ENCODE measurements at regions not wholly inside any gene's neighbourhood (a gene's known extent, or its start where the extent isn't known, plus 50 kb on each side); places are given as distances from the start of the nearest gene placed in this dataset.
"Not testable (repeated sequence)": the region's sequence is repeated elsewhere in the genome, so short reads cannot be mapped to it uniquely, and the experiment has no call there.

- DNase-seq (ENCODE audit: low read depth): no peak
These were observed 104.4 kb downstream of the SEC23IP start for GRCh38 chr10:119996944-119997343.

GRCh38 chr10:119997429-119997828 is 104.9 kb downstream of the SEC23IP start:
- DNase-seq (ENCODE audit: low read depth): no peak

- no peak for DNase-seq (ENCODE audit: low read depth)
These were observed 110.3 kb downstream of the SEC23IP start for GRCh38 chr10:120002785-120003184.

GRCh38 chr10:120005207-120006201 is 113.0 kb downstream of the SEC23IP start:
- DNase-seq (ENCODE audit: low read depth): no peak

- DNase-seq (ENCODE audit: low read depth): no peak
These were observed 114.7 kb downstream of the SEC23IP start for GRCh38 chr10:120007261-120007660.

- DNase-seq (ENCODE audit: low read depth): no peak
These were observed 119.0 kb downstream of the SEC23IP start for GRCh38 chr10:120011359-120012130.

- DNase-seq (ENCODE audit: low read depth): no peak
These were observed 119.5 kb downstream of the SEC23IP start for GRCh38 chr10:120012131-120012400.

- DNase-seq (ENCODE audit: low read depth): no peak
These were observed 120.0 kb downstream of the SEC23IP start for GRCh38 chr10:120012566-120012965.

GRCh38 chr10:120014031-120014430 is 121.5 kb downstream of the SEC23IP start:
- DNase-seq (ENCODE audit: low read depth): no peak

GRCh38 chr10:120015064-120015463 is 122.5 kb downstream of the SEC23IP start:
- DNase-seq (ENCODE audit: low read depth): no peak

- DNase-seq (ENCODE audit: low read depth): no peak
These were observed 124.4 kb downstream of the SEC23IP start for GRCh38 chr10:120016906-120017305.

- no peak for DNase-seq (ENCODE audit: low read depth)
These were observed 125.3 kb downstream of the SEC23IP start for GRCh38 chr10:120017733-120018417.

- no peak for DNase-seq (ENCODE audit: low read depth)
These were observed 126.2 kb downstream of the SEC23IP start for GRCh38 chr10:120018695-120019094.

GRCh38 chr10:120019568-120019967 is 127.0 kb downstream of the SEC23IP start:
- DNase-seq (ENCODE audit: low read depth): no peak

GRCh38 chr10:120022357-120022756 is 129.8 kb downstream of the SEC23IP start:
- no peak for DNase-seq (ENCODE audit: low read depth)

- no peak for DNase-seq (ENCODE audit: low read depth)
These were observed 141.7 kb downstream of the SEC23IP start for GRCh38 chr10:120034236-120034635.

GRCh38 chr10:120039046-120039445 is 146.5 kb downstream of the SEC23IP start:
- no peak for DNase-seq (ENCODE audit: low read depth)

- no peak for DNase-seq (ENCODE audit: low read depth)
These were observed 147.3 kb downstream of the SEC23IP start for GRCh38 chr10:120039826-120040225.

GRCh38 chr10:120041807-120042559 is 149.5 kb downstream of the SEC23IP start:
- no peak for DNase-seq (ENCODE audit: low read depth)

- DNase-seq (ENCODE audit: low read depth): no peak
These were observed 150.2 kb downstream of the SEC23IP start for GRCh38 chr10:120042705-120043104.

- not testable (repeated sequence) for DNase-seq (ENCODE audit: low read depth)
These were observed 154.8 kb downstream of the SEC23IP start for GRCh38 chr10:120047373-120047772.

GRCh38 chr10:120047926-120048325 is 155.4 kb downstream of the SEC23IP start:
- DNase-seq (ENCODE audit: low read depth): no peak
